Tibial artery (tissue), 4 donors: ENCODE measurements at regions not wholly inside any gene's neighbourhood (a gene's known extent, or its start where the extent isn't known, plus 50 kb on each side); places are given as distances from the start of the nearest gene placed in this dataset.

ENCODE experiments used
- DNase-seq, 2 donors: peaks; one replicate each; pipeline ENCODE4 v3.0.0-alpha.2; 2019
- H3K27ac ChIP-seq, 2 donors: fragments of 200-600 bp; sonication (generic) in 1 of 2; 1 replicate in 1 of 2; 2 replicates in 1 of 2; pipeline ENCODE4 v1.5.1; 2018 to 2019; ENCODE audit warnings: mild to moderate bottlenecking in 1 of 2
- H3K27me3 ChIP-seq, 2 donors: fragments of 200-600 bp; sonication (generic) in 1 of 2; one replicate each; pipeline versions ENCODE4 v1.5.1 to v1.6.0; 2016 to 2019
- H3K36me3 ChIP-seq, 3 donors: fragments of 200-600 bp; sonication (generic) in 2 of 3; one replicate each; pipeline ENCODE4 v1.5.1; 2016 to 2019; ENCODE audit warnings: mild to moderate bottlenecking in 2 of 3
- H3K4me1 ChIP-seq, 4 donors: fragments of 200-600 bp; sonication (generic) in 2 of 4; 1 replicate in 3 of 4; 2 replicates in 1 of 4; pipeline ENCODE4 v1.5.1; 2016 to 2019
- H3K4me3 ChIP-seq, 2 donors: fragments of 200-600 bp; sonication (generic) in 1 of 2; 1 replicate in 1 of 2; 2 replicates in 1 of 2; pipeline ENCODE4 v1.5.1; 2018 to 2019; ENCODE audit warnings: mild to moderate bottlenecking in 2 of 2
- H3K9me3 ChIP-seq, 3 donors: fragments of 200-600 bp; sonication (generic) in 1 of 3; one replicate each; pipeline ENCODE4 v1.5.1; 2016 to 2019
- CTCF ChIP-seq, 2 experiments: fragments of 200-600 bp in 1 of 2; fragments of 450-650 bp in 1 of 2; IDR thresholded peaks; one replicate each; pipeline ENCODE4 v1.5.1; 2017 to 2019; ENCODE audit warnings: antibody characterized with exemption in 2 of 2, mild to moderate bottlenecking in 1 of 2, moderate library complexity in 1 of 2
- intact Hi-C: fragments of 100-400 bp; cut with DNase I; formaldehyde crosslinking; loops from one replicate; pipeline ENCODE4 v1.15.0; 2023; ENCODE audit warnings: low total_unique reads

GRCh38 chr10:3516923-3517255, 268.1 kb downstream of the KLF6 start:
- H3K4me1 ChIP-seq = no peaks in the 10 kb centered on the region
- H3K27me3 ChIP-seq = no peaks in the 10 kb centered on the region
- intact Hi-C loops = no loop called here
- no peak overlapping the region for H3K4me3 ChIP-seq
- H3K27ac ChIP-seq = no peak overlapping the region
- no peaks in the 10 kb centered on the region for H3K9me3 ChIP-seq
- DNase-seq = no peak
- no peak for TF ChIP-seq CTCF (IDR thresholded peaks at IDR 0.05)
- H3K36me3 ChIP-seq = no peaks in the 10 kb centered on the region

GRCh38 chr10:3516234-3516922, 268.6 kb downstream of the KLF6 start:
- H3K4me3 ChIP-seq = no peak overlapping the region
- DNase-seq = no peak

GRCh38 chr10:3514691-3515090, 270.3 kb downstream of the KLF6 start:
- Histone ChIP-seq H3K36me3 (no peaks in the 10 kb centered on the region), H3K27ac (no peak overlapping the region), H3K27me3 (no peaks in the 10 kb centered on the region), H3K4me3 (no peak overlapping the region), H3K9me3 (no peaks in the 10 kb centered on the region), H3K4me1 (no peaks in the 10 kb centered on the region)
- intact Hi-C loops = no loop called here
- no peak for TF ChIP-seq CTCF (IDR thresholded peaks at IDR 0.05)
- no peak for DNase-seq

More at GRCh38 chr10:3516234-3516922, 268.6 kb downstream of the KLF6 start:
- Histone ChIP-seq H3K4me1 (no peaks in the 10 kb centered on the region), H3K27ac (no peak overlapping the region), H3K36me3 (no peaks in the 10 kb centered on the region), H3K27me3 (no peaks in the 10 kb centered on the region), H3K9me3 (no peaks in the 10 kb centered on the region)
- intact Hi-C loops = no loop called here
- TF ChIP-seq CTCF (IDR thresholded peaks at IDR 0.05) = no peak

GRCh38 chr10:3512263-3512662, 272.7 kb downstream of the KLF6 start:
- no peaks in the 10 kb centered on the region for H3K36me3 ChIP-seq
- H3K27ac ChIP-seq = no peak overlapping the region
- intact Hi-C loops = no loop called here
- no peak overlapping the region for H3K4me3 ChIP-seq
- DNase-seq = no peak
- no peak for TF ChIP-seq CTCF (IDR thresholded peaks at IDR 0.05)
- no peaks in the 10 kb centered on the region for H3K4me1 ChIP-seq
- no peaks in the 10 kb centered on the region for H3K27me3 ChIP-seq
- H3K9me3 ChIP-seq = peaks cover 0 to 3% (median 0%) of the 10 kb centered on the region in 3 donors

GRCh38 chr10:3511483-3511882, 273.5 kb downstream of the KLF6 start:
- no peak for TF ChIP-seq CTCF (IDR thresholded peaks at IDR 0.05)
- intact Hi-C loops = no loop called here

GRCh38 chr10:3510741-3511140, 274.3 kb downstream of the KLF6 start:
- H3K36me3 ChIP-seq = no peaks in the 10 kb centered on the region
- no peak for TF ChIP-seq CTCF (IDR thresholded peaks at IDR 0.05)
- intact Hi-C loops = no loop called here
- no peak for DNase-seq
- H3K27me3 ChIP-seq = no peaks in the 10 kb centered on the region
- no peak overlapping the region for H3K4me3 ChIP-seq
- peaks cover 0 to 3% (median 0%) of the 10 kb centered on the region in 3 donors for H3K9me3 ChIP-seq
- H3K27ac ChIP-seq = no peak overlapping the region
- no peaks in the 10 kb centered on the region for H3K4me1 ChIP-seq

More at GRCh38 chr10:3511483-3511882, 273.5 kb downstream of the KLF6 start:
- no peak overlapping the region for H3K4me3 ChIP-seq
- H3K27ac ChIP-seq = no peak overlapping the region
- H3K9me3 ChIP-seq = peaks cover 0 to 3% (median 0%) of the 10 kb centered on the region in 3 donors
- no peaks in the 10 kb centered on the region for H3K4me1 ChIP-seq
- no peaks in the 10 kb centered on the region for H3K27me3 ChIP-seq
- DNase-seq = no peak
- no peaks in the 10 kb centered on the region for H3K36me3 ChIP-seq
